ENCODE measurements at regions not wholly inside any gene's neighbourhood (a gene's known extent, or its start where the extent isn't known, plus 50 kb on each side); places are given as distances from the start of the nearest gene placed in this dataset.
A peak's percentile ranks its signal among the peaks of the same experiment; 100 is the strongest.

DNA sequence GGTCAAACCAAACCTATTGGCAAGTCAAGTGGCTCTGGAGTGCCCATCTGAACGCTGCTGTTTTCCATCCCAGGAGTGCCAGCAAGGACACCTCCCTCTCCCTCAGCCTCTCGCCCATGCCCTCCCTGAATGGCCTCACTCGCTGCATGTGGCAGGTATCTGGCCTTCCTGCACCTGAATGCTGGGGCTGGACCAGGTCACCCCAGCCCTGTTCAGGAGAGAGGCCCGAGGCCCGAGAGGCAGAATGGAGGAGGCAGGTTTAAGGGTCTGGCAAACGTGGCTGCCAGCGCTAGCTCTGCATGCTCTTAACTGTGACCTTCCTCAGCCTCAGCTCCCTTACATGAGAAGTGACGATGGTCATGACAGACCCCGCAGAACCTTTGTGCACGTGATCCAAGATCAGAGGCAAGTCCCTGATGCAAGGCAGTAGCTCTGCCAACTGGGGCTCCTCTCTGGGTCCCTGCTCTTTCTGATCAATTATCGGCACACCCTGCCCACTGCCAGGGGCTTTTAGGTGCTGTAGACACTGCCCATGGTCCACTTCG is 295.7 kb upstream of the ZMIZ1 start:
- no peak for DNase-seq (ENCODE audit: low read depth)

DNA sequence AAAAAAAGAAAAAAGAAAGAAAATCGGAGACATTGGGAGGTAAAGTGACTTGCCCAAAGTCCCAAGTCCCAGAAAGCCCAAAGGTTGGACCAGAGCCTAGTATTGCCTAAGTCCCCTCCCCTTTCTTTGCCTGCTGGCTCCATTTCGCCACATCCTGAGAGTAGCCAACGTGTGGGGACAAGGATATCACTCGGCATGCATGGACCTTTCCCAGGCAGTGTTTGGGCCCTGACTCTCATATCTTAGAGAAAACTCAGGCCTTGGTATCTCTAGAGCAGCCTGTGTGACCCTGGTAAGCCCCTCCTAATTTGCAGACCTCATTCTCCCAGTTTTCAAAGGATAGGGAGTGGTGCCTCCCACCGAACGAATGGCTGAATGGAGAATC is 294.2 kb upstream of the ZMIZ1 start:
- no peak for DNase-seq (ENCODE audit: low read depth)

DNA sequence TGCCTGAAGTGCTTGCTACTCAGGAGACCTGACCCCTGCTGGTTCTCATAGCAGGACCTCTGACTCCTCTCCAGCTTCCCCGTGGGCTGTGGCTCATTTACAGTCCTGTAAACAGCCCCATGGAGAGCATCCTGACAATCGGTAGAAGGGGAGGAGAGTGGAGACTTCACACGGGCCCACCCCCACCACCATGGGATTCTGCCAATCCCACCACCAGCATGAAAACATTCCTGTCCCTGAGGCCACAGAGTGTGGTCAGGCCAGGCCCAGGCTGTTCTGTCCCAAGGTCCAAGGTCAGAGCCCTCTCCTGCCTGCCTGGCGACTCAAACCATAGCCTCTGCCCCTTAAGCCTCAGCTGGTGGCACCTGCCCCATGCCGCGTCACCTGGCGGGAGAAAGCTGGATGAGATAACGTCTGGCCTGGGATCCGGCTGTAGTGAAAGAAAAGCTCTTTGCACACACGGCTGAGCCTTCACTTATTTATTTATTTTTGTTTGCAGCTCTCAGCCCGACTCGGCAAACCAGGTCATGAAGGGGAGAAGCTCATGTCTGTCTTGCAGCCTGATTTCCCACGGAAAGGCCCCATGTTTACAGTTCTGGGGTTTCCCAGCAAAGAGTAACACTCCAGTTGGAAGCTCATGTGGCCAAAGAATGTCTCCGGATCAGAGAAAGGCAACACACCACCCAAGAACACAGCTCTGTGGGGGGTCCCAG is 293.6 kb upstream of the ZMIZ1 start:
- DNase-seq (ENCODE audit: low read depth): peak; percentile 52

DNA sequence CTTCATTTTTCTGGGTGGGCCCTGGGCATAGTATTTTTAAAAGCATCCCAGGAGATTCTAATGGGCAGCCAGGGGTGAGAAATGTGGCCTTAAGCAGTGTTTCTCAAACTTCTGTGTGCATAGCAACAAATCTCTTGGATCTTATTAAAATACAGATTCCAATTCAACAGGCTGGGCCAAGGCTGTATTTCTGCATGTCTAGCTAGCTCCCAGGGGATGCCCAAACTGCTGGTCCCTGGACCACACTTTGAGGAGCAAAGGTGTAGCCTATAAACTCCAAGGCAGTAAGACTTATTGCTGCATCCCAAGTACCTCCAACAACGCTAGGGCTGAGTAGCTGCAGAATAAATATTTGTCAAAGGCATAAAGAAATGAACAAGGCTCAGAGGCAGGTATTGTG is 292.9 kb upstream of the ZMIZ1 start:
- no peak for DNase-seq (ENCODE audit: low read depth)

DNA sequence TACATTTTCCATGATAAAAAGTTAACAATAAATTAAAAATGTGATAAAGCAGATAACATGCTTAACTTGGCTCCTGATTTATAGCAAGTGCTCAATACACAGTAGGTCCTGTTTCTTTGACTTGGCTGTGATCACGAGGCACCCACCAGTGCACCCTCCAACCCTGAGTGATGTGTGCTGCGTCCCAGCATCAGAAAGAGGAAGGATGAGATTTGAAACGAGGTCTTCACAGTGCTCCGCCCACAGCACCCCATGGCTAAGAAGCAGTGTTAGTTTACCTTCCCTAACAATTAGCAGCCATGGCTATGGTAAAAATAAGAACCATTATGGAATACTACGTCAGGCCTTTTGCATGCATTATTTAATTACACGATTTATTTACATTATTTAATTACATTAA is 292.0 kb upstream of the ZMIZ1 start:
- no peak for DNase-seq (ENCODE audit: low read depth)

DNA sequence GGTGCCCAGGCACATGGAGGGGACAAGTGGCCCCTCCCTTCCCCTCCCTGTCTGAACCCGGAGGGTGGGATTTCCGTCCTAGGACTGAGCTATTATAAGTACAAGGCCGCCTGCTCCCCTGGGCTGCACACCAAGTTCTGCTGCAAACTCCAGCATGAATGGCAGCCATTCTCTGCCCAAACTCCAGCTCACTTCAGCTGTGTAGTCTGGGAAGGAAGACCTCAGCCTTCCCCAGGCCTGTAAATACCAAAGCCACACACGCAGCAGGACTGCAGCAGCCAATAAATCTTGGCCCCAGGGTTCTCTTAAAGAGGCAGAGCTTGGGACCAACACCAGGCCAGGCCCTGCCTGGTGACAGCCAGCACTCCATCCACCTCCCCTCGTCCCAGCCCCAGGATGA is 291.3 kb upstream of the ZMIZ1 start:
- peak; percentile 6 for DNase-seq (ENCODE audit: low read depth)

DNA sequence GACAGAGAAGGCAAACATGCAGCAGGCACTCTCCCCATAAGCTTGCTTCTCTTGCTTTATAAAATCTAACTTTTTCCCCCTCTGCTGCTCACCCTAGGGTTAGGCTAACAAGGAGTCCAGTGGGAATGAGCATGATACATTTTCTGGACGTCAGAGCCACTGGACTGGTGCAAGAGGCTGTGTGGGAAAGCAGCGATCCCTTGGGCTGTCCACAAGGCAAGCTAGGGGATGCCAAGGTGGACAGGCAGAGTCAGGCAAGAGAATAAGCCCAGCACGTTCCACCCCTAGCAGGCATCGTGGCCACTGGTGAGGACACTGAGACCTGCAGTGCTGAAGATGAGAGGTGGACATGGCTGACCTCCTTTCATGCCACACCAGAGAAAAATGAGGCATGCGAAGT is 290.9 kb upstream of the ZMIZ1 start:
- peak; percentile 8 for DNase-seq (ENCODE audit: low read depth)

DNA sequence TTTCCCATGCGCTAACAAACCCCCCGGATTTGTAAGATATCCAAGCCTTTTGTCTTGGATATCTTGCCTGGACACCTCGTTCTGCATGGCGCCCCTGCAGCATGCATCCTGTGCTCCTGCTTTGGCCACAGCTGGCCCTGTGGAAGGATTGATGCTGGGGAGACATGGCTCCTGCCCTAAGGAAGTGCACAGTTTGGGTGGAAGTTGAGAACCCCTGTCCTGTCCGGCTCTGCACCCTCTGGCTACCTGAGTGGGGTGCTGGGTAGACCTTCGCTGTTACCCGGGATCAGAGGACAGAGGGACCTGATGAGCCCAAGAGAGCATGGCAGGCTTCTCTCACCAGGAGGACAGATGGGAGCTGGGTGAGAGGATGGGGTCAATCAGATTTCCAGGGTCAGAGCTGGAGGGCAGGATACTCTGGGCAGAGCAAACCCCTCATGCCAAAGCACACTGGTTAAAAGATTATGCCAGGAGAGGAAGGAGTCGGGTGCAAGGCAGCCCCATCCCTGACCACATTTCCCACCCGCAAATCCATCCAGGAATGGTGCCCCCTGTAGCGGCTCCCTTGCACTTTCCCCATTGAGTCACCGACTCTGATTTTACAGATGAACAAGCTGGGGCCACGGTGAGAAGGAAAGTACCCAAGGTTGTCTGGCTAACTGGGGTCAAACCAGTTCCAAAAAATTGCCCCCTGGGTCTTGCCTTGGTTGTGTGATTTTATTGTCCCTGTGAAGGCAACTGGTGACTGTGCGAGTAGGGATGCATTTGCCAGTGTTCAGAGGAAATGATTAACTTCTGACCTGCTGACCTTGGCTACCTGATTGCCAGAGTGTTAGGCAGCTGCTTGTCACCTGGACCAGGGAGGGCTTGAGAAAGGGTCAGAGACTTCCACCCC is 290.1 kb upstream of the ZMIZ1 start:
- peak; percentile 88 for DNase-seq (ENCODE audit: low read depth)

DNA sequence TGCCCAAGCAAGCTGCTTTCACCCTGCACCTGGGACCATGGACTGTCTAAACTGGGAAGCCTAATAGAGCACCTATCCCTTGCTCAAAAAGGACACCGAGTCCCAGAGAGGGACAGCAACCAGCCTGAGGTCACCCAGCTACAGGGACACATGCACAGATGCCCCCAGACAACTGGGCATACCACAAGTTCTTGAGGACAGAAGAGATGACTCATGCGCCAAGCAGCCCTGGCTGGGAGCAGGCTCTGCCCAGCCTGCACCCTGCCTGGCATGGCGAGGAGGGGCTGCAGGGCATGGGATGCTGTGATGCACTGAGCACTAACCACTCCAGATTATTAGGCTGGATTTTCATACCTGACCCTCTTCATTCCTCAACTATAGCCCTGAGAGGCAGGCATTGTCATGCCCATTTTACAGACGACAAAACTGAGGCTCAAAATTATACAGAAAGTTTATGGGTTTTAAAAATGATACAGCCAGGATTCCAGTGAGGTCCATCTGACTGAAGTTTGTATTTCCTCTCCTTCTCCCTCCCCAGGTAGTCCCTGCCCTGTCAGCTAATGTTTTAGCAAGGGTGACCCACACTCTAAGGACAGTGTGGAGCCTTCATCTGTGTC is 289.3 kb upstream of the ZMIZ1 start:
- DNase-seq (ENCODE audit: low read depth): peak; percentile 81

DNA sequence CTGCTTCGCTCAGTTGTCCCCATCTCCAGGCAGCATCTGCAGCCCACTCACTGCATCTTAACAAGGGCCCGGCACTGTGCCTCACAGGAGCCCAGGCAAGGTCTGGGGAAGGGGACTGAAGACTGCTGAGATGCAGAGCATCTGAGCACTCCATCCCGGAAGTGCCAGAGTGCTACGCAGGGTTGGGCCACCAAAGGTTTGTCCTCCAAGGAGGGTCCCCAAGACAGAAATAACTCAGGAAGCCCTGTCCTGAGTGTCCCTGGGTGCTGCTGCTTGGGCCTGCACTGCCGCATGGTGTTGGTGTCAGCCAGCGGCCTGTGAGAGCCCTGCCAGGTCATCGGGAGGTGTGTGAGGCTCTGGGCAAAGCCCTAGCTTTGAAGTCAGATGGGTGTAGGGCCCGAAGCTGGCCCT is 288.2 kb upstream of the ZMIZ1 start:
- DNase-seq (ENCODE audit: low read depth): no peak

DNA sequence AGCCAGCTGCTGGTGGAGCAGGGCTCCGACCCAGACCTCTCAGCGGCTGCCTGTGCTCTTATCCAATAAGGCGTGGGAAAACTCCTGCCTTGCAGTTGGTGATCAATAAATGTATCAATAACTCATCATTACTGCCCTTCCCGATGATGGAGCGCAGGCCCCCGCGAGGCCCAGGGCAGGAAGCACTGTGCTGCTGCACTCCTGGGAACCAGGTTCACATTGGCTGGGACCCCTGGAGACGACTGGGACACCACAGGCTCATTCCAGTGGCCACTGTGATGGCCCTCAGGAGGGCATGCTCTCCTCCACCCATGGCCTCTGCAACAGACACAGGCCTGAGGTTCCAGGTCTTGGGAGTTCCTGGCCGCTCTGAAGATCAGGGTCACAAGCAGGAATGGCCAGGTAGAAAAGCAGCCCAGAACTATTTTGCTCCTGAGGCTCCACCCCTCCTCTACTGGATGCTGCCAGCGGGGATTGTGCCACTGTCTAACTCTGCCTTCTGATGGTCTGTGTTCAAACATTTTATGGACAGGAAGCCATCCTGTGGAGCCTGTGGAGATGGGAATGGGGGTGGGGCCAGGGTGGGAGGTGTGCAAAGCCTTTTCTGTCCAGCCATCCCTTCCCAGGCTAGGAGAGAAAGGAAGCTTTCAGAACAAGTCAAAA is 287.4 kb upstream of the ZMIZ1 start:
- no peak for DNase-seq (ENCODE audit: low read depth)

DNA sequence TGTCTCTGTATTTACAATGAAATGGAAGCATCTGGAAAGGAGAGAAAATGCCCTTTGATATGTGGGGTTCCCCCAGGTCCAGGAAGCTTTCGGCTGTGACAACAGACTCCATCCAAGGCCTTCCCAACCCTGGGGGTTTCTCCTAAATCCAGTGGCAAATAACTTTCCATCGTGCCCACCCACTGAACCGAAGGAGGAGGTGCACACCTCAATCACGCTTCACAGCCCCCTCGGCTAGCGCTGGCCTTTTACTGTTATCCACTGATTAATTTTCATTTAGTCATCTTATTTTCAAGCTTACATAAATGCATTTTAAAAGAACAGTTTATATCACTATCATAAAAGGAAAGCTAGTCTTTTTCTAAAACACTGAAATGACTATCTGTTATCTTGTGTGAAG is 286.8 kb upstream of the ZMIZ1 start:
- no peak for DNase-seq (ENCODE audit: low read depth)

DNA sequence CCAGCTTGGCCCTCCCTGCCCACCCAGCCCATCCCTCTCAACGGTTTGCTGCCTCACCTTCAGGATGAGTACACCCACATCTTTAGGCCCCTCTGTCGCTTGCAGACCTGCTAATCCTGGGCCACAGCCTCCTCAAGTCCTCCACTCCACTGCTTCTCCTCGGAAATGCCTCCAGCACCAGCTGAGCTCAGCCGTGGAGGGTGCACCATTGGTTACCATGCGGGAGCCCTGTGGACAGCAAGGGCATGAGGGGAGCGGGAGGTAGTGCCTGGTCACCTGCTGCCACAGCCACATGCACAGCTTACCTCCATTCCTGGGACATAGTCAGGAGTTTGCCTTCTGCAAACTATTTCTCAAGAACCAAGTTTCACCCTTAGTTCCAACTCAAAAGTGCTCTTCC is 286.3 kb upstream of the ZMIZ1 start:
- DNase-seq (ENCODE audit: low read depth): no peak

DNA sequence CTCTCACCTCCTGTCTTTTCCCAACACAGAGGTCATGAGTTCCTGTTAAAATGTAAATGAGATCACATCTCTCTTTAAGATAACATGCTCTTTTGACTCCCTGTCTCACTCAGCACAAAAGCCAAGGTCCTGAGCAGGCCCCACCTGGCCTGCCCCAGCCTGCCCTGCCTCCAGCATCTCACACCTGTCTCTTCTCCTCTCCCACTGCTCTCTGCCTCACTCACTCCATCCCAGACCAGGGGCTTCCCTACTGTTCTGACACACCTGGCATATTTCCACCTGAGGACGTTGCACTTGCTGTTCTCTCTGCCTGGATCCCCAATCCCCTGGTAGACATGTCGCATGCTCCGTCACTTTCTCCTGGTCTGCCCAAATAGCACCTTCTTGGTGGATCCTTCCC is 285.0 kb upstream of the ZMIZ1 start:
- DNase-seq (ENCODE audit: low read depth): no peak

DNA sequence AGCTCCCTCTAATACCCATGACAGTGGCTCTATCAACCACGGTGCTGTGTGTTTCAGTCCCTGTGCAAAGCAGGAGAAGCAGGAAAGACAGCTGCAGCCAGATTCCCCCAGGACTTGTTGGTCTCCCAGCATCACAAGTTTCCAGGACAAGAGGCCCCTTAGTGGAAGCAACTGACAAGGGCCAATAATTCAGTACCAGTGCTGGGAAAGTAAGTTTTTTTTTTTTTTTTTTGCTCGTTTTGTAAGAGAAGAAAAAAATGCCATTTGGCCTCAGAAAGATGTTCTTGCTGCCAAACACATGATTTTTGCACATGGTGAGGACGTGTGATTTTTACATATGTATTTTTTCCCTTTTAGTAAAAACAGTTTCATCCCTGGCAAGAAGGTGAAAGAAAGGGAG is 284.2 kb upstream of the ZMIZ1 start:
- DNase-seq (ENCODE audit: low read depth): no peak

DNA sequence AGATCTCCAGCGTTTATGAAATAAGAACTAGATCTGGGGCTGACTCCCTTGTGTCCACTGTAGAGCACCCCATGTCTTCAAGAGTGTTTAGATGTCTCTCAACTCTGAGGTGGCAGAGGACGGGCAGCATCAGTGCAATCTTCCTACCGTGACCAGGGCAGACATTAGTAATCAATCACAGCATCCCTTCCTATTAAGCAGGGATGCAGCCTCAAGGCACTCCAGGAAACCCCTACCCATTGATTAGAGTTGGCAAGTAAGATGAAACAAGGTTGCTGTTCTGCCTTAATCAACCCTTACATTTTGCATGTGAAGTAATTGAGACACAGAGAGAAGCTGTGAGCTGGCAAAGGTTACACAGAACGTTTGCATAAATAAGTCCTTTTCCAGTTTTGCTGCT is 283.7 kb upstream of the ZMIZ1 start:
- no peak for DNase-seq (ENCODE audit: low read depth)

DNA sequence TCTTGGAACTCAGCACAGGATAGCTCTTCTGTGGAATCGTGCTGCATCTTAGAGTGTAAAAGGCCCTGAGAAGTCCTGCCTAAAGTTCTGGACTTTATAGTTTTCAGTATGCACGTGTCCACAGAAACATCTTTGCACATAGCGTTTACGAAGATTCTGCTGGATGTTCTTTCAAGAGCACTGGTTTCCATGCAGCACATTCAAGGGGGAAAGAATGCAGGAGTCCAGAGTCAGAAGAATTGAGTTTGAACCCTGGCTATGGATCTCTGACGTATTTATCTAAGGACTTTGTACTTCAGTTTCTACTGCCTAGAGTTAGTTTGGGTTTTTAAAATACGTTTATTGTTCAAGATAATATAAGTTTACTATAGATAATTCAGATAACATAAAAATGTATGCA is 282.8 kb upstream of the ZMIZ1 start:
- no peak for DNase-seq (ENCODE audit: low read depth)

DNA sequence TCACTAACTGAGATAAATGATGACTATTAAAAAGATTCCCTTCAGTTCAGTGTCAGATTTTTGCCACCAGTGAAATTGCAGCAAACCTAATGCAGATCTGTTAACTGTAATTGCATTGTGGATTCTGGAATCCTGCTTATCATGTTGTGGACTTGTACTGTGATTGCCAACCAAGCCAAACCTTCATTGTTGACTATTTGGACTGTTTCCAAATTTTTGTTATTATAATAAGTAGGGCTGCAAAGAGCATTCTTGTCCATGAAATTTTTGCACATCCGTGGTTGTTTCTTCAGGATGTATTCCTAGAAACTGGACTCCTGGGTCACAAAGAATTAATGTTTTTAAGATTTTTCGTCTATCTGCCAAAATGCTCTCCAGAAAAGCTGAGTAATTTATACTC is 281.6 kb upstream of the ZMIZ1 start:
- no peak for DNase-seq (ENCODE audit: low read depth)

DNA sequence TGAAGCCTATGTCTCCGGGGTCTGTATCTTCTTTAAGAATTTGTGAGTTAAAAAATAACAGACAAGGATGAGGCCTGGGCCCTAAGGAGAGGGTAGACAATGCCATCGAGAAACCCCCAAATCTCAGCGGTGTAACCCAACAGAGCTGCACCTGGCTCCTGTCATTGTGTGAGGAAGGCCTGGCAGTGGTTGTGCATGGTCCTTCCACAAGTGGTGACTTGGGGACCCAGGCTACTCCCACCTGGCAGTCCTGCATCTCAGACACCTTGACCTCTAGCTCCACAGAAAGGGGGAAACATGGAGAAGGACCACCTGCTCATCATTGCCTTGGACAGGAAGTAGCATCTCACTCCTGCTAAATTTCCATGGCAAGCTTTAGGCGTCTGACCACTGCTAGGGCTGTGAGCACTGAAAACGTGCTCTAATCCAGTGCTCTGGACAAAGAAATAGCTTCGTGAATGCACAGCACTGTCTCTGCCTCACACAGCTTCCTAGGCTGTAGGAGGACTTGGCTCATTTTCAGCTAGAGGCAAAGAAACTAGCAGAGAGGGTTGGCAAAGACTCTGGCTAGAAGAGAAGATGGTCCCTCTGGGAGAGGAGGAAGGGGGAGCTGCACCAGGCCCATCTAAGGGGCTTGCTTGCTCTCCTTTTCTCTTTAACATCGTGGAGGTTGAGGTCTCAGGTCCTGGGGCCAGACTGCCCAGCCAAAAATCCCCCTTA is 273.9 kb upstream of the ZMIZ1 start:
- no peak for DNase-seq (ENCODE audit: low read depth)

DNA sequence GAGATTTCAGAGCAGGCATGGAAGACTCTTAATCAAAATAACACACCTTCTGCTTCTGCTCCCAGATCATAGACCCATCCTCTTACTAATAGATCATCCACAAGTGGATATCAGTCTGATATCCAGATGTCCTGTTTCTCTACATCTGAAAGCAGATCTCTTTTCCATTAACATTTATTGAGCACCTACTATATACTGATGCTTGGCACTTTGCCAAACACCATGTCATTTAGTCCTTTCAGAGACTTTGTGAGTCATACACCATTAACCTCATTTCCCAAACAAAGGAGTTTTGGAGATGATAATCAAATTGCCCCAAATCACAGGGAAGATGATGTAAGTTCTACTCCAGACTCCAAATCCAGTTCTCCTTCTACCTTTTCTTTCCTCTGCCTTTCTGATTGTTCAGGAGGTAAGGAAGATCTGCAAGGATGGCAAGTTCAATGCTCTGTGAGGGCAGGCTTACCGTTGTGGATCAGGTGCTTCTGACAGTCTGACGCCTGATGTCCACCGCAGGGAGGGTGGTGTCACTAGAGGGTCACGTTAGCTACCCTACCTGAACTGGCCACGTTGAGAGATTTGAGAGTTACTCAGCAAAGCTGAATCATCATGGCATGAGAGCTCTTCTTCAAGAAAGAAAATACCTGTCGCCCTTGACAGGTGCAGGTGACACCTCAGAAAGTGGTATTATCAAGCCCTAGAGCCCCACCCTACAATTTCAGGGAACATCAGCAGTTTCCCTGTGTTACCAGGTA is 269.6 kb upstream of the ZMIZ1 start:
- DNase-seq (ENCODE audit: low read depth): no peak

DNA sequence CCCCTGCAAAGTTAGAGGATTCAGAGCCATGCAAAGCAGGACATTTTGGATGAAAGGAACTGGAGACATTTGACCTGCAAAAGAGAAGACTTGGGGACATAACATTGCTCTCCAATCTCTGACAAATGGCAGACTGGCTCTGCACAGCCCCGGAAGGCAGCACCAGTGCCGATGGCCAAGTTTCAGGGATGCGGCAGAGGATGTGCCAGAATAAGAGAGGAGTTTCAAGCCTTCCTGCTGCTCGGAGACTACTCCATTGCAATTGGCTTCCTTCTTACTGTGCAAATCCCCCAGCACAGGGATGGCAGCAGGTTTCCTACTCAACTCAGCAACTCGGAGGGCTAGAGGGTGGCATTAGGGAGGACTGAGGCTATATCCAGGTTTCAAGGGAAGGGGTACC is 268.8 kb upstream of the ZMIZ1 start:
- no peak for DNase-seq (ENCODE audit: low read depth)

Data from renal cortical epithelial cell (primary cell).